A673 (cell line): ENCODE measurements at regions not wholly inside any gene's neighbourhood (a gene's known extent, or its start where the extent isn't known, plus 50 kb on each side); places are given as distances from the start of the nearest gene placed in this dataset.

Experiments used
- BruUV-seq: library from RNA; stranded (reverse); fragments of 400-500 nt; replicated peaks from 2 replicates; lab custom pipeline; 2021; lab: Mats Ljungman, UMichigan
- CTCF ChIA-PET: fragments of 300-600 bp; sonication (Branson Sonifier 250); formaldehyde crosslinking; loops from one replicate; lab custom pipeline; 2022; ENCODE audit warnings: antibody characterized with exemption; lab: Charles Lee
- POLR2A ChIA-PET: fragments of 300-600 bp; sonication (Branson Sonifier 250); formaldehyde crosslinking; loops from one replicate; lab custom pipeline; 2022; ENCODE audit warnings: antibody characterized with exemption; ENCODE audit not compliant: low non-redundant PET; lab: Charles Lee
- DNase-seq: peaks from one replicate; pipeline ENCODE4 v3.0.0-alpha.2; 2015; ENCODE audit warnings: low spot score
- H3K27ac ChIP-seq: fragments of 200-600 bp; sonication (generic); 2 replicates; pipeline ENCODE4 v1.5.1; 2016; ENCODE audit warnings: mixed run types, low read depth, mild to moderate bottlenecking, mixed read lengths, antibody characterized with exemption, low read length; ENCODE audit not compliant: poor library complexity, severe bottlenecking
- H3K27me3 ChIP-seq: fragments of 200-600 bp; sonication (generic); replicated peaks from 2 replicates; pipeline ENCODE4 v1.6.1; 2017; ENCODE audit warnings: mixed run types, low read depth, mild to moderate bottlenecking, mixed read lengths, antibody characterized with exemption, low read length; ENCODE audit not compliant: insufficient read depth, poor library complexity
- H3K36me3 ChIP-seq: fragments of 200-600 bp; sonication (generic); 2 replicates; pipeline ENCODE4 v1.6.1; 2016; ENCODE audit warnings: mixed run types, mild to moderate bottlenecking, mixed read lengths, antibody characterized with exemption, low read length; ENCODE audit not compliant: insufficient read depth, poor library complexity, severe bottlenecking
- H3K4me1 ChIP-seq: fragments of 200-600 bp; sonication (generic); 2 replicates; pipeline ENCODE4 v1.6.1; 2017; ENCODE audit warnings: mixed run types, mild to moderate bottlenecking, mixed read lengths, antibody characterized with exemption, low read length; ENCODE audit not compliant: insufficient read depth, poor library complexity, severe bottlenecking
- H3K4me3 ChIP-seq: fragments of 200-600 bp; sonication (generic); 2 replicates; pipeline ENCODE4 v1.5.1; 2016; ENCODE audit warnings: low read depth, mixed run types, mild to moderate bottlenecking, mixed read lengths, low read length; ENCODE audit not compliant: poor library complexity, severe bottlenecking
- H3K9me3 ChIP-seq: fragments of 200-600 bp; sonication (generic); 2 replicates; pipeline ENCODE4 v1.6.1; 2016; ENCODE audit warnings: mixed run types, low read depth, mild to moderate bottlenecking, mixed read lengths, antibody characterized with exemption, low read length; ENCODE audit not compliant: poor library complexity, severe bottlenecking
- CTCF ChIP-seq: fragments of 300-800, 200-600 bp; sonication (generic); conservative IDR thresholded peaks from 2 replicates; pipeline ENCODE4 v1.5.1; 2017; ENCODE audit warnings: low read depth, mild to moderate bottlenecking, antibody characterized with exemption, low read length, moderate library complexity, mixed read lengths
- EZH2 ChIP-seq: fragments of 200-600 bp; sonication (generic); IDR thresholded peaks from 2 replicates; pipeline ENCODE4 v1.6.1; 2017; ENCODE audit warnings: borderline replicate concordance, low read depth, mild to moderate bottlenecking, mixed read lengths, antibody characterized with exemption, low read length; ENCODE audit not compliant: poor library complexity, severe bottlenecking
- intact Hi-C: fragments of 100-400 bp; cut with micrococcal nuclease; formaldehyde crosslinking; loops from one replicate; pipeline ENCODE4 v1.10.0; 2022; ENCODE audit not compliant: unreplicated experiment

- Histone ChIP-seq H3K4me1 (peaks cover 53% of the 10 kb centered on the region), H3K4me3 (no peak overlapping the region), H3K9me3 (no peaks in the 10 kb centered on the region), H3K27ac (peak overlapping the region; percentile 50), H3K36me3 (no peaks in the 10 kb centered on the region), H3K27me3 (no peaks in the 10 kb centered on the region)
- no peak for DNase-seq
- TF ChIP-seq EZH2, result no peak
- TF ChIP-seq CTCF, result no peak
- CTCF ChIA-PET, result no interaction called here
- POLR2A ChIA-PET, result no interaction called here
- no TSS peak for BruUV-seq
- intact Hi-C loops, result no loop called here
Measured at GRCh38 chr1:54462597-54463258, 56.5 kb upstream of the SSBP3 start.

DNA sequence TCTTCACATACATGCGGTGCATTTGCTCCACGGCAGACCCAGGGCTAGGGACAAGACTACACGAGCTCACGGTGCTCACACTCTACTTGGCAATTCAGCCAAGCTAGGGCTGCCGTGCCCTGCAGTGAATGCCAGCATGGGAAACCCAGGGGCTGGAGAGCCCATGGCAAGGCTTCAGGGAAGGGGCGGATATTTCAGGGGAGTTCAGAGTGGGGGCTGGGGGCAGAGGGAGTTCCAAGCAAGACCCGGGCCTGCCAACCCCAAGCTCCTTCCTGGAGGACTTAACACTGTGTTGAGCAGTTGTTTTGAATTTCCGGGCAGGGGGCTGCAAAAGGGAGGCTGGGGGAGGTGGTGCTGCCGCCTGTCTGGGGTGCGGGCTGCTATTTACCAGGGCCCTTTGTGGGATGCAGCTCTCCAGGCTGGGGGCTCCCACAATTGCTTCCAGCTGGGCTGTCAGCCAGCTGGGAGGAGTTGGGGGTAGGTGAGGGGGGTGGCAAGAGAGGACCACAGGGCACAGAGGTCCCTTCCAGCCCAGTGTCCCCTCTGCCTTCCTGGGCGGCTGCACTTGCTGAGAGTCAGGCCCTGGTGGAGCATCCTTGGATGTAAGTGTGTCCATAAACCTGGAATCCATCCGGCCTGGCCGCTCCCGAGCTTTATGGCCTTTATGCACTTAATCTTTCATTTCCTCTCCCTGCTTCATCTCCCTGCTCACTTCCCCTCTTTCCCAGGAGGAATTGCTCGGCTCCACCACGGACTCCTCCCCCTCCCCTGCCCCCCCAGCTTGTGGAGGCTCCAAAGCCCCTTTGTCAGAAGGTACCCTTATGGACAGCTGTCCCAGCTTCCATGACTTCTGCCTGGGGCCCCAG is 55.8 kb upstream of the SSBP3 start:
- Histone ChIP-seq H3K36me3 (no peaks in the 10 kb centered on the region), H3K4me1 (peaks cover 53% of the 10 kb centered on the region), H3K9me3 (no peaks in the 10 kb centered on the region), H3K27me3 (no peaks in the 10 kb centered on the region), H3K27ac (peak overlapping the region; percentile 50), H3K4me3 (no peak overlapping the region)
- TF ChIP-seq EZH2, result no peak
- TF ChIP-seq CTCF, result no peak
- ChIA-PET POLR2A (no interaction called here), CTCF (no interaction called here)
- DNase-seq, result no peak
- no TSS peak for BruUV-seq
- intact Hi-C loops, result no loop called here

DNA sequence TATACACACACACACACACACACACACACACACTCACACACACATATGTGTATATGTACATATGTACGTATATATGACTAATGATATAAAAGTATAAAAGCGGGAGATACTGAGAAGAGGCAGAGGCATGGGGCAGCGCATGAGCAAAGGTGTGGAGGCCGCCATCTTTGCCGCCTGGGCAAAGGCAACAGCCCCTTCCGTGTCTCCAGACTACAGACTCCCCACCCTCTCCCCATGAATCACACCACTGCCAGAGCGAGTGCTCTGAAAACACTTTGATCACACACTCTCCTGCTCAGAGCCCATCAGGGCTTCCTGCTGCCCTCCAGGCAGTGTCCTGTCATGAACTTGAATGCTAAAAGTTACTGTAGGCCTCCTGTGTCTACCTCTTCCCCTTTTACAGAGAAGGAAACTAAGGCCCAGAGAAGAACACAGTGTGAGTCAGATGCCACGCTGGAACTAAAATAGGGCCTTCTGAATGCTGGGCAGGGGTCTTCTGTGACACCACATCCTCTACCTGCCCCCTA is 54.7 kb upstream of the SSBP3 start:
- POLR2A ChIA-PET, result no interaction called here
- intact Hi-C loops, result no loop called here

More for the DNA sequence above, 54.7 kb upstream of the SSBP3 start:
- Histone ChIP-seq H3K27me3 (no peaks in the 10 kb centered on the region), H3K9me3 (no peaks in the 10 kb centered on the region), H3K4me1 (peaks cover 53% of the 10 kb centered on the region), H3K36me3 (no peaks in the 10 kb centered on the region), H3K4me3 (no peak overlapping the region), H3K27ac (no peak overlapping the region)
- DNase-seq, result no peak
- BruUV-seq, result no TSS peak
- TF ChIP-seq CTCF (no peak), EZH2 (no peak)
- CTCF ChIA-PET, result no interaction called here
